Loucy (cell line): ENCODE measurements at regions not wholly inside any gene's neighbourhood (a gene's known extent, or its start where the extent isn't known, plus 50 kb on each side); places are given as distances from the start of the nearest gene placed in this dataset.

Experiments
- H2AFZ ChIP-seq: fragments of 200-600 bp; sonication (generic); 2 replicates; pipeline ENCODE4 v1.6.0; 2016; ENCODE audit warnings: antibody characterized with exemption, mild to moderate bottlenecking, low read length, moderate library complexity
- H3F3A ChIP-seq: fragments of 200-600 bp; 2 replicates; pipeline ENCODE4 v1.6.0; 2016; ENCODE audit warnings: antibody characterized with exemption, low read depth, mild to moderate bottlenecking
- H3K27me3 ChIP-seq: fragments of 200-600 bp; sonication (generic); 2 replicates; pipeline ENCODE4 v1.6.1; 2014; ENCODE audit warnings: low read length, mild to moderate bottlenecking; ENCODE audit not compliant: insufficient read depth, poor library complexity, severe bottlenecking
- H3K36me3 ChIP-seq: fragments of 200-600 bp; sonication (generic); 2 replicates; pipeline ENCODE4 v1.6.1; 2016; ENCODE audit warnings: low read length; ENCODE audit not compliant: insufficient read depth
- H3K4me1 ChIP-seq: fragments of 200-600 bp; sonication (generic); 2 replicates; pipeline ENCODE4 v1.5.1; 2014; ENCODE audit warnings: low read length, mild to moderate bottlenecking; ENCODE audit not compliant: insufficient read depth, poor library complexity, severe bottlenecking
- H3K4me2 ChIP-seq: fragments of 200-600 bp; sonication (generic); 2 replicates; pipeline ENCODE4 v1.6.0; 2014; ENCODE audit warnings: antibody characterized with exemption, low read length, low read depth, mild to moderate bottlenecking; ENCODE audit not compliant: poor library complexity, severe bottlenecking
- H3K4me3 ChIP-seq: fragments of 200-600 bp; sonication (generic); 2 replicates; pipeline ENCODE4 v1.5.1; 2014; ENCODE audit warnings: low read length, mild to moderate bottlenecking, mixed read lengths; ENCODE audit not compliant: poor library complexity, severe bottlenecking
- H3K79me2 ChIP-seq: fragments of 200-600 bp; sonication (generic); 2 replicates; pipeline ENCODE4 v1.6.1; 2014; ENCODE audit warnings: low read length; ENCODE audit not compliant: insufficient read depth
- H3K9ac ChIP-seq: fragments of 200-600 bp; sonication (generic); 2 replicates; pipeline ENCODE4 v1.6.0; 2014; ENCODE audit warnings: mild to moderate bottlenecking, low read depth, low read length, moderate library complexity; ENCODE audit not compliant: poor library complexity, severe bottlenecking
- H3K9me2 ChIP-seq: fragments of 200-600 bp; sonication (generic); replicated peaks from 2 replicates; pipeline ENCODE4 v1.6.1; 2016; ENCODE audit warnings: low read depth, low read length, mixed read lengths
- H3K9me3 ChIP-seq: fragments of 200-600 bp; sonication (generic); 2 replicates; pipeline ENCODE4 v1.6.1; 2014; ENCODE audit warnings: mild to moderate bottlenecking, antibody characterized with exemption, low read length, low read depth; ENCODE audit not compliant: insufficient read depth
- H4K20me1 ChIP-seq: fragments of 200-600 bp; sonication (generic); 2 replicates; pipeline ENCODE4 v1.6.0; 2014; ENCODE audit warnings: antibody characterized with exemption, low read length, mild to moderate bottlenecking; ENCODE audit not compliant: insufficient read depth, poor library complexity, severe bottlenecking
- EZH2phosphoT487 ChIP-seq: fragments of 200-600 bp; IDR thresholded peaks from 2 replicates; pipeline ENCODE4 v1.6.1; 2018; ENCODE audit warnings: antibody characterized with exemption, mild to moderate bottlenecking, moderate library complexity, borderline replicate concordance
- TF ChIP-seq, protein P1 (sequence below): fragments of 200-600 bp; sonication (generic); conservative IDR thresholded peaks from 2 replicates; pipeline ENCODE4 v1.5.1; 2014; ENCODE audit warnings: mild to moderate bottlenecking, antibody characterized with exemption, low read length

DNA sequence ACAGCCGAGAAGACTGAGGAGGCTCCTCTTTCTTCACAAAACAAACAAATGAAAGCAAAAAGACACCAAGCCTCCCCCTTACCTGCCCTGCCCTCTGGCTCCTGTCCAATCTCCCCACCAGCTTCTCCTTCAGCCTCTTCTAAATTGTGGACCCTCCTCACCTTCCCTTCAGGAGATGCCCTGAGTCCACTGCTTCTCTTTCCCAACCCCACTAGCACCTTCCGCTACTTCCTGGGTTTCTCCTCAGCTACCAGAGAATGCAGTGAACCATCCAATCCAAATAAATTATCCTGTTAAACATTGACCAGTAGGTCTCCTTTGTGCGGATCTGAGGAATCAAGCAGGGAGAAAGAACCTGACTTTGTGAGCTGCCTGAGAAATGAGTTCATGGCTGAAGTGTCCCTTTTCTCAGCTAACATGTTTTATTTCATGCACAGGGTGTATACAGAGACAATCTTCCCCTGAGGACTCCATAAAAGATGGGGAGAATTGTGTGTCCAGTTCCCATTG lies 63.2 kb upstream of the VPREB1 start:
- Histone ChIP-seq H3K36me3 (peaks cover 5% of the 10 kb centered on the region; the same call in 1 of the 2 replicates), H3F3A (no peaks in the 10 kb centered on the region), H3K4me3 (no peak overlapping the region), H3K4me1 (peaks cover 4% of the 10 kb centered on the region), H3K27me3 (no peaks in the 10 kb centered on the region), H3K4me2 (no peak overlapping the region), H3K9ac (no peak overlapping the region), H4K20me1 (no peaks in the 10 kb centered on the region), H2AFZ (no peak overlapping the region), H3K79me2 (no peaks in the 10 kb centered on the region), H3K9me3 (no peaks in the 10 kb centered on the region), H3K9me2 (no peaks in the 10 kb centered on the region)
- TF ChIP-seq EZH2phosphoT487: no peak
- TF ChIP-seq, protein P1, sequence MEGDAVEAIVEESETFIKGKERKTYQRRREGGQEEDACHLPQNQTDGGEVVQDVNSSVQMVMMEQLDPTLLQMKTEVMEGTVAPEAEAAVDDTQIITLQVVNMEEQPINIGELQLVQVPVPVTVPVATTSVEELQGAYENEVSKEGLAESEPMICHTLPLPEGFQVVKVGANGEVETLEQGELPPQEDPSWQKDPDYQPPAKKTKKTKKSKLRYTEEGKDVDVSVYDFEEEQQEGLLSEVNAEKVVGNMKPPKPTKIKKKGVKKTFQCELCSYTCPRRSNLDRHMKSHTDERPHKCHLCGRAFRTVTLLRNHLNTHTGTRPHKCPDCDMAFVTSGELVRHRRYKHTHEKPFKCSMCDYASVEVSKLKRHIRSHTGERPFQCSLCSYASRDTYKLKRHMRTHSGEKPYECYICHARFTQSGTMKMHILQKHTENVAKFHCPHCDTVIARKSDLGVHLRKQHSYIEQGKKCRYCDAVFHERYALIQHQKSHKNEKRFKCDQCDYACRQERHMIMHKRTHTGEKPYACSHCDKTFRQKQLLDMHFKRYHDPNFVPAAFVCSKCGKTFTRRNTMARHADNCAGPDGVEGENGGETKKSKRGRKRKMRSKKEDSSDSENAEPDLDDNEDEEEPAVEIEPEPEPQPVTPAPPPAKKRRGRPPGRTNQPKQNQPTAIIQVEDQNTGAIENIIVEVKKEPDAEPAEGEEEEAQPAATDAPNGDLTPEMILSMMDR: no peak

GRCh38 chr22:22180738-22181285 lies 63.8 kb upstream of the VPREB1 start:
- no peak overlapping the region for H3K9ac ChIP-seq
- no peaks in the 10 kb centered on the region for H3K27me3 ChIP-seq
- H3F3A ChIP-seq: no peaks in the 10 kb centered on the region
- TF ChIP-seq, protein P1: no peak
- TF ChIP-seq EZH2phosphoT487: no peak
- H3K79me2 ChIP-seq: no peaks in the 10 kb centered on the region
- H3K4me3 ChIP-seq: no peak overlapping the region
- peaks cover 4% of the 10 kb centered on the region for H3K4me1 ChIP-seq
- no peaks in the 10 kb centered on the region for H4K20me1 ChIP-seq
- no peaks in the 10 kb centered on the region for H3K9me2 ChIP-seq
- no peak overlapping the region for H3K4me2 ChIP-seq
- peaks cover 5% of the 10 kb centered on the region; the same call in 1 of the 2 replicates for H3K36me3 ChIP-seq
- H3K9me3 ChIP-seq: no peaks in the 10 kb centered on the region
- H2AFZ ChIP-seq: no peak overlapping the region

DNA sequence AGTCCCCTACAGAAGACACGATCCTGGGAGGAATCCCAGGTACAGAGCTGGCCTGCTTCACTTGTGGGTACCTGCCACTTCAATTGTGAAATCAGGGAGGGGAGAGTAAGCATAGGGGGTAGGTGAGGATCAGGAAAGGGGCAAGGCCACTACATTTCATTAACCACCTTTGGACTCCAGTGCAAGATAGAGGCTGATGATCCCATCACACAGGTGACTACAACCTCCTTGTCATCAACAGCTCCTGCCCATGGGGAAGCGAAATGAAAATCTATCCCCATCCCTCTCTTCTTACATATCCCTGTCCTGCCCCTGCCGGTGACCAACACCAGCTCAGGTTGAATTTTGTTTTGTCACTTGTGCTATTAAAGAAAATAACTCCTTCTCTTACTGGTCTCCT lies 64.7 kb upstream of the VPREB1 start:
- Histone ChIP-seq H3K27me3 (no peaks in the 10 kb centered on the region), H3K79me2 (no peaks in the 10 kb centered on the region)
- TF ChIP-seq EZH2phosphoT487: no peak
- TF ChIP-seq, protein P1: no peak

More for the DNA sequence above, 64.7 kb upstream of the VPREB1 start:
- no peaks in the 10 kb centered on the region for H3K9me3 ChIP-seq
- H3K4me2 ChIP-seq: no peak overlapping the region
- H3K9me2 ChIP-seq: no peaks in the 10 kb centered on the region
- H3K36me3 ChIP-seq: peaks cover 5% of the 10 kb centered on the region; the same call in 1 of the 2 replicates
- H3F3A ChIP-seq: no peaks in the 10 kb centered on the region
- no peak overlapping the region for H3K9ac ChIP-seq
- peaks cover 4% of the 10 kb centered on the region for H3K4me1 ChIP-seq
- H2AFZ ChIP-seq: no peak overlapping the region
- H4K20me1 ChIP-seq: no peaks in the 10 kb centered on the region
- H3K4me3 ChIP-seq: no peak overlapping the region
